SK-N-SH treated with all-trans-retinoic acid at 6 μM for 48 hours (cell line): ENCODE measurements at regions not wholly inside any gene's neighbourhood (a gene's known extent, or its start where the extent isn't known, plus 50 kb on each side); places are given as distances from the start of the nearest gene placed in this dataset.

ENCODE experiments used
- ARNTL ChIP-seq: fragments of 450-650 bp; formaldehyde crosslinking; IDR thresholded peaks from 2 replicates; pipeline ENCODE4 v1.5.0; 2020; ENCODE audit warnings: low read depth, mild to moderate bottlenecking, moderate library complexity, borderline replicate concordance
- GLIS3 ChIP-seq: fragments of 250-450 bp; sonication (Bioruptor Pico); IDR thresholded peaks from 2 replicates; pipeline ENCODE4 v1.5.0; 2020; ENCODE audit warnings: mild to moderate bottlenecking, moderate library complexity
- PATZ1 ChIP-seq: fragments of 250-450 bp; sonication (Bioruptor Pico); IDR thresholded peaks from 2 replicates; pipeline ENCODE4 v1.8.0; 2020; ENCODE audit warnings: mild to moderate bottlenecking, moderate library complexity, borderline replicate concordance
- TCF4 ChIP-seq: fragments of 250-450 bp; sonication (Bioruptor Pico); IDR thresholded peaks from 2 replicates; pipeline ENCODE4 v1.8.0; 2021; ENCODE audit warnings: mild to moderate bottlenecking, moderate library complexity, borderline replicate concordance
- ZNF70 ChIP-seq: fragments of 450-650 bp; formaldehyde crosslinking; IDR thresholded peaks from 2 replicates; pipeline ENCODE4 v1.5.0; 2020; ENCODE audit warnings: mild to moderate bottlenecking, moderate library complexity

GRCh38 chr12:47311568-47311967, 231.8 kb upstream of the AMIGO2 start:
- TF ChIP-seq ARNTL (CRISPR knock-in tag) = no peak
- no peak for TF ChIP-seq PATZ1 (CRISPR knock-in tag)
- no peak for TF ChIP-seq GLIS3 (CRISPR knock-in tag)
- TF ChIP-seq ZNF70 = no peak
- TF ChIP-seq TCF4 (CRISPR knock-in tag) = no peak
